Gastroesophageal sphincter (tissue), 4 donors: ENCODE measurements at regions not wholly inside any gene's neighbourhood (a gene's known extent, or its start where the extent isn't known, plus 50 kb on each side); places are given as distances from the start of the nearest gene placed in this dataset.

ENCODE experiments used
- ATAC-seq: fragments of 150-250 bp; one replicate; pipeline ENCODE4 v1.9.1; 2016; ENCODE audit warnings: mild to moderate bottlenecking, moderate library complexity
- H3K27ac ChIP-seq, 4 donors: fragments of 200-600 bp; sonication (generic) in 3 of 4; 1 replicate in 3 of 4; 2 replicates in 1 of 4; pipeline ENCODE4 v1.5.1; 2016 to 2019
- H3K27me3 ChIP-seq: fragments of 200-600 bp; sonication (generic); one replicate; pipeline ENCODE4 v1.5.1; 2019
- H3K36me3 ChIP-seq, 2 donors: fragments of 200-600 bp; sonication (generic); one replicate each; pipeline ENCODE4 v1.5.1; 2019; ENCODE audit warnings: control low read depth in 1 of 2
- H3K4me1 ChIP-seq, 3 donors: fragments of 200-600 bp; sonication (generic); 1 replicate in 2 of 3; 2 replicates in 1 of 3; pipeline ENCODE4 v1.5.1; 2016 to 2019; ENCODE audit warnings: control low read depth in 2 of 3
- H3K4me3 ChIP-seq, 2 donors: fragments of 200-600 bp; sonication (generic); one replicate each; pipeline ENCODE4 v1.5.1; 2019; ENCODE audit warnings: mild to moderate bottlenecking in 1 of 2, moderate library complexity in 1 of 2
- H3K9me3 ChIP-seq, 3 donors: fragments of 200-600 bp; sonication (generic); one replicate each; pipeline ENCODE4 v1.5.1; 2017 to 2019; ENCODE audit warnings: control low read depth in 2 of 3
- CTCF ChIP-seq, 4 experiments: fragments of 200-600 bp in 2 of 4; fragments of 450-650 bp in 2 of 4; sonication (generic) in 1 of 4; IDR thresholded peaks; one replicate each; pipeline ENCODE4 v1.5.1; 2017 to 2019; ENCODE audit warnings: antibody characterized with exemption in 4 of 4, mild to moderate bottlenecking in 2 of 4, moderate library complexity in 2 of 4
- EP300 ChIP-seq: sonication (generic); formaldehyde crosslinking; IDR thresholded peaks from one replicate; pipeline ENCODE4 v1.6.1; 2017; ENCODE audit warnings: antibody characterized with exemption, mild to moderate bottlenecking
- POLR2A ChIP-seq, 2 donors: fragments of 450-650 bp; IDR thresholded peaks; one replicate each; pipeline ENCODE4 v1.6.1; 2017; ENCODE audit warnings: antibody characterized with exemption in 2 of 2, mild to moderate bottlenecking in 2 of 2, moderate library complexity in 1 of 2
- POLR2AphosphoS5 ChIP-seq: sonication (generic); formaldehyde crosslinking; IDR thresholded peaks from one replicate; pipeline ENCODE4 v1.6.1; 2017; ENCODE audit warnings: antibody characterized with exemption
- WGBS, 2 donors: methylation state at CpG; one replicate each; pipeline ENCODE4 v1.1.5; 2018; ENCODE audit warnings: low coverage in 1 of 2; 5-methylcytosine and 5-hydroxymethylcytosine counted together

DNA sequence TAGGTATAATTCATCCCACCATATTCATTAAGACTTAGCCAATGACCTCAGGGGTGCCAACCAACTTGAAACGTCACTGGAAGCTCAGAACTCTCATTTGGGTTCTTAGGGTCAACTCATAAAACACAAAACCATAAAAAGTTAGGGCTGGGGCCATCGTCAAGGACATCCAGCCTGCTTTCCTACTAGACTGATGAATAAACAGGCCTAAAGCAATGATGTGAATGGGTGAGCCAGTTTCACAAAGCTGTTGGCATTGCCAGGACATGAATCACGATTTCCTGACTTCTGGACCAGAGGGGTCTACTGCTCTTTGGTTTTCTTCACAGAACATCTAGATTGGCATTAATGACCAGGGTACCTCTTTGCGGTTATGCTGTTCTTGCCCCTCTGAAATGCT lies 64.7 kb downstream of the EOMES start:
- WGBS, 2 donors: 93 to 94% methylated on average over 2 to 3 of the region's 4 CpGs
- no peaks in the 10 kb centered on the region for H3K27me3 ChIP-seq

GRCh38 chr3:27656790-27657189 lies 65.3 kb downstream of the EOMES start:
- H3K27ac ChIP-seq: no peak overlapping the region
- no peaks in the 10 kb centered on the region for H3K27me3 ChIP-seq
- TF ChIP-seq EP300: no peak
- no peak for TF ChIP-seq CTCF (IDR thresholded peaks at IDR 0.05)
- no peak for TF ChIP-seq POLR2A (IDR thresholded peaks at IDR 0.05)
- no peak for TF ChIP-seq POLR2AphosphoS5
- H3K9me3 ChIP-seq: no peaks in the 10 kb centered on the region
- H3K4me1 ChIP-seq: no peaks in the 10 kb centered on the region
- 91 to 100% methylated on average over 1 of the region's 1 CpG for WGBS, 2 donors
- H3K36me3 ChIP-seq: no peaks in the 10 kb centered on the region
- ATAC-seq: no peak
- H3K4me3 ChIP-seq: no peak overlapping the region

More for the DNA sequence above, 64.7 kb downstream of the EOMES start:
- Histone ChIP-seq H3K27ac (no peak overlapping the region), H3K4me1 (no peaks in the 10 kb centered on the region), H3K9me3 (no peaks in the 10 kb centered on the region), H3K4me3 (no peak overlapping the region), H3K36me3 (no peaks in the 10 kb centered on the region)
- no peak for ATAC-seq
- TF ChIP-seq EP300 (no peak), POLR2AphosphoS5 (no peak), POLR2A (IDR thresholded peaks at IDR 0.05) (no peak), CTCF (IDR thresholded peaks at IDR 0.05) (no peak)

GRCh38 chr3:27655547-27655946 lies 66.6 kb downstream of the EOMES start:
- 65 to 72% methylated on average over 3 to 5 of the region's 5 CpGs for WGBS, 2 donors
- H3K27me3 ChIP-seq: no peaks in the 10 kb centered on the region
- H3K9me3 ChIP-seq: no peaks in the 10 kb centered on the region
- ATAC-seq: no peak
- TF ChIP-seq EP300 (no peak), POLR2AphosphoS5 (no peak), CTCF (IDR thresholded peaks at IDR 0.05) (no peak), POLR2A (IDR thresholded peaks at IDR 0.05) (no peak)
- no peak overlapping the region for H3K27ac ChIP-seq
- H3K4me1 ChIP-seq: no peaks in the 10 kb centered on the region
- no peaks in the 10 kb centered on the region for H3K36me3 ChIP-seq
- H3K4me3 ChIP-seq: no peak overlapping the region

GRCh38 chr3:27653803-27654558 lies 68.1 kb downstream of the EOMES start:
- no peaks in the 10 kb centered on the region for H3K4me1 ChIP-seq
- H3K27me3 ChIP-seq: no peaks in the 10 kb centered on the region
- WGBS, 2 donors: 73 to 88% methylated on average over 1 to 3 of the region's 3 CpGs
- no peak overlapping the region for H3K27ac ChIP-seq
- no peak for ATAC-seq
- TF ChIP-seq POLR2AphosphoS5 (no peak), EP300 (no peak), POLR2A (IDR thresholded peaks at IDR 0.05) (no peak), CTCF (IDR thresholded peaks at IDR 0.05) (no peak)
- H3K36me3 ChIP-seq: no peaks in the 10 kb centered on the region
- no peak overlapping the region for H3K4me3 ChIP-seq
- no peaks in the 10 kb centered on the region for H3K9me3 ChIP-seq

- Histone ChIP-seq H3K27me3 (no peaks in the 10 kb centered on the region), H3K27ac (no peak overlapping the region), H3K36me3 (no peaks in the 10 kb centered on the region), H3K4me1 (no peaks in the 10 kb centered on the region), H3K9me3 (no peaks in the 10 kb centered on the region), H3K4me3 (no peak overlapping the region)
- 71 to 80% methylated on average over 4 of the region's 4 CpGs for WGBS, 2 donors
- TF ChIP-seq CTCF (IDR thresholded peaks at IDR 0.05) (no peak), POLR2AphosphoS5 (no peak), EP300 (no peak), POLR2A (IDR thresholded peaks at IDR 0.05) (no peak)
- no peak for ATAC-seq
Observed at GRCh38 chr3:27649277-27649676, 72.8 kb downstream of the EOMES start.
